ENCODE measurements at regions not wholly inside any gene's neighbourhood (a gene's known extent, or its start where the extent isn't known, plus 50 kb on each side); places are given as distances from the start of the nearest gene placed in this dataset.

DNA sequence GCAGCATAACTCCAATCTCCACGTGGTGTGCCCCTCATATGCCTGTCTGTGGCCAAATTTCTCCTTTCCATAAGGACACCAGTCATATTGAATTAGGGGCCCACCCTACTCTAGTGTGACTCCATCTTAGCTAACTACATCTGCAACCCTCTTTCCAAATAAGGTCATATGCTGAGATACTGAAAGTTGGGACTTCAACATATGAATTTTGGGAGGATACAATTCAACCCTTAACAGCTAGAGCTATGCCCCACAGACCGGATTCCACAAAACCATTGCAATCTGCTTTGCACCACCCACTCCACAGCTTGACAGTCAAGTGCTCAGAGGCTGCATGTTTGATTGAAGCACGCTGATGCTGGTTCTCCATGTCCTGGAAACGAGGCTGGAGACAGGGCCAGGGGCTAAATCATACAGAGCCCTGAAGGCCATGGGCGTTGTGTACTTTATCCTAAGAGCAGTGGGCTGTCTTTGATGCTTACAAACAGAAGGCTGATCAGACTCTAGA is 122.8 kb downstream of the MTX3 start:
- DNase-seq: no peak

DNA sequence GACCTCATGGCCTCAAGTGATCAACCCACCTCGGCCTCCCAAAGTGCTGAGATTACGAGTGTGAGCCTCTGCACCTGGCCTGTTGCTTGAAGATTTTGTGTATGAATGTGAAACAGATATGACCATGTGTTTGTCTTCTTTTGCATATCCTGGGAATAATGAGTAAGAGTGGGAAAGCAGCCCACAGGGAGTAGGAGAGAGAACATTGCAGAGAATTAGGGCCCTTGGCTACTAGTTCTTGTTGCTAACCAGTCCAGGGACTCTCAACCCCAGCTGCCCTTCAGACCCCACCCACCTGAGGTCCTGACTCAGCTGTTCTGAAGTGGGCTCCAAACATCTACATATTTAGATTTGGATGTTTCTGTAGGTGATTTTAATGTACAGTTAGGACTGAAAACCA is 125.5 kb downstream of the MTX3 start:
- no peak for DNase-seq

DNA sequence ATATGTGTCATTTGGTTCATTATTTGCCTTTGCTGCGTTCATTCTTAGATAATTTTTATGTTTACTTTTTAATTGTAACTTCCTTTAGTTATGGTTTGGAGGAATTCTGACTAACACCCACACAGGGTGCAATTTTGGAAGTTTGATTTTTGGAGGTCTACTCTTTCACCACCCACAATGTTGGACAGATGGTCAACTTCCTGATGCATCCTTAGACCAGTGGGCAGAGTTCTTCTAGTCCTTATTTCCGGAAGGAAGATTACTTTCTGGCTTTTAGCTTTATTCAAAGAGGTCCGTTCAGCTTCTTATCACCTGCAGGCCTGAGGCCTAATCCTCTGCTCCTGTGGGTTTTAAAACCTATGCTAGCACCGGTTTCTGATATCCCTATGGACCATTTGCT is 126.7 kb downstream of the MTX3 start:
- no peak for DNase-seq

DNA sequence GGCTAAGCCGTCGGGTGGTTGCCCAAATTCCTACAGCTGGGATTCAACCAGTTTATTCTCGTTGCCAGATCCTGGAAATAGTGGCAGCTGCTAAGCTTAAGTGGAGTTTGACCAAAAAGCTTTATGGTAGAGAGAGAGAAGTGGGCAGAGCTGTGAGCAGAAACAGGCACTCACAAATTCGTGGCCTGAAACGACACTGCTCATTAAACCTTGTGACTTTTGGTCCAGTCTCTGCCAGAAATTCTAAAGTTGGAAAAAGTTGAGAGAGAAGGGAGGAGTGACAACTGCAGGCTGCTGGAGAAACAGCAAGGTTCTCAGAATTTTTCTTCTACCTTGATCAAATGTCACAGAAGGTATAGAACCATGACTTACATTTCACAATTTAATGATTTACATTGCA is 131.5 kb downstream of the MTX3 start:
- no peak for DNase-seq

DNA sequence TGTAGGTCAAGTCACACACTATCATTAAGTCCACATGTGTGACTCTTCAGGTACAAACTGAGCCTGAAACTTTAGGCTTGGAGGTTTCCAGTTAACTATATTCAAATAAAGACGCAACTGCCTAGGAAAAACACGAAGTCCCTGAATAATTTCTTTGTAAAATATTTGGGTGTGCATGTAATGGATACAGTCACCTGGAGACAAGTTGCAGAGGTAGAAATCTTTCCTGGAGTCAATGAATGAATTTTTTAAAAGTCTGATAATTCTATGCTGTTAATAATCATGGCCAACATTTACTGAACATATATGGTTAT is 132.7 kb downstream of the MTX3 start:
- no peak for DNase-seq

DNA sequence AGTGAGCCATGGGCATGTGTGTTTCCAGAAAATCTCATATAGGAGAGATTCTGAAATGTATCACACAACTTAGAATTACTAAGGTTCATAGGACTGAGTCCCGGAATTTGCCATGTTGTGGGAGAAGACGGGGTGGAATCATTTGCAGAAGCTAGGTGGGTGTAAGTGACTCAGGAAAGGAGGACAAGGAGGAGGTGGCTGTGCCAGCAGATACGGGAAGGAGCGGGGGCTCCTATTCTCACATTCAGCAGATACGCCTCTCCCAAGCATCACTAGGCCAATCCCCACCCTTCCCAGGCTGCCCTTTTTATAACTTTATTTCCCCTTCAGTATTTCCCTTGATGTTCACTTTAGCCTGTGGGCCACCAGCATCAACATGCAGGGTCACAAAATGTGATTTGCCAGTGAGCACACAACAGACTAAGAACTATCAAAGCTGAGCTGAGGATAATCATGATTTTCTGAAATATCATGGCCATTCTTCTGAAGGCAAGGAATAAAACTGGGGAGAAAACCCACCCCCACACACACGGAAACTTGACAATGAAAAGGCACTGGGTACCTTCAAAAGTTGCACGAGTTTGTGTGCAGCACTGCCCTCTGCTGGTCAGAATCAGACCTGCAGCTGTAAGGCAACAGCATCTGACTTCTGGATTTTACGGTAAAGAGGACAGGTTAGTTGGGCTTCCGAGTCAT is 133.2 kb downstream of the MTX3 start:
- DNase-seq: peak; percentile 59

DNA sequence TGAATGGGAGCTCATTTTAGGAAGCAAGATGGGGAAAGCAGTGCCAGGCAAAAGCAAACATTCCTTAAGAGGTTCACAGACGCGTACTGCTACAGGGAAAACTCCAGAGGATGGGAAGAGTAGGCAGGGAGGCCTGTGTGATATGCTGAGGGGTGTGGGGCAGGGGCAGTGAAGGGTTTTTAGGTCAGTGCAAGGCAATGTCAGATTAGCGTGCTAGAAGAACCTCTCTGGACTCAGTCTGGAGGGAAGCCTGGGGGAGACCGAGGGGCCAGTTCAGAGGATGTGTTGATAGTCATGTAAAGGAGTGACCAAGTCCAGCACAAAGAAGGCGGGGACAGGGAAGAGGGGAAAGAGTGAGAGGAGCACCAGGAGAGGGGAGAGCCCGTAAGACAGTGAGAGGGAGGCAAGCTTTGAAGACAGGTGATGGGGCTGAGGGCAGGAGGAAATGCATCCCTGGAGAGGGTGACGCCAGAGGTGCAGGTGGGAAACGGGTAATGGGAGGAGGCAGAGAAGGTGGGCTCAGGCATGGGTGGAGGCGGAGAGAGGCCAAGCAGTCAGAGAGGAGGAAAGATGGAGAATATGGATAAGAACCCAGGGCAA is 134.5 kb downstream of the MTX3 start:
- DNase-seq: no peak

DNA sequence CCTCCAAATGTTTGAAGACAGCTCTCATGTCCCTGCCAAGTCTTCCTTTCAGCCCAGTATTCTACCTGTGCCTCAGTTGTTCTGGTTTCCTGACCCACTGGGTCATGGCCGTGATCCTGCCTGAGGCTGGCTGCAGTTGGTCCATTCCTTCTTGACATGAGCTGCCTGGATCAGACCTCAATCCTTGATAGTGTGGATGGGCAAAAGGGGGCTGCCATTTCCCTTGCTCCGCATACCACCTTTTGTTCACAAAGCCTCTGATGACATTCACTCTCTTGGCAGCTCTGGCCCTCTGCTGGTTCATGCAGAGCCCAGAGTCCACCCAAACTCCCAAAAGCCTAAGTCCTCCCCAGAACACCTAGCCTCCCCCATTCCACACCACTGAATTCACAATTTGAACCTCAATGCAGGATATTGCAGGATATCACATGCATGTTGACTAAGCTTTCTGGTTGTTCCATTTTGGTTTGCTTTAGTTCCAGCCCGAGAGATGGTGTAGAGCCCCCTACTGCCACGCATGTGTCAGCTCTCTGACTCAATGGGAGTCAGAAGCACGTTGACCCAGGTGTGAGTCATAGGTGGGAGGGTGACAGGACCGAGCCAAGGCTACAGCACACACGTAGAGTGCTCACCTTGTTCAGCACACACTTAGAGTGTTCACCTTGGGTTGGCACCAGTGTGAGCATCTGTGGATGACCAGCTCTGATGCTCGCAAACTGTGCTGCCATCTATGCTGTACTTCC is 137.2 kb downstream of the MTX3 start:
- DNase-seq: no peak

DNA sequence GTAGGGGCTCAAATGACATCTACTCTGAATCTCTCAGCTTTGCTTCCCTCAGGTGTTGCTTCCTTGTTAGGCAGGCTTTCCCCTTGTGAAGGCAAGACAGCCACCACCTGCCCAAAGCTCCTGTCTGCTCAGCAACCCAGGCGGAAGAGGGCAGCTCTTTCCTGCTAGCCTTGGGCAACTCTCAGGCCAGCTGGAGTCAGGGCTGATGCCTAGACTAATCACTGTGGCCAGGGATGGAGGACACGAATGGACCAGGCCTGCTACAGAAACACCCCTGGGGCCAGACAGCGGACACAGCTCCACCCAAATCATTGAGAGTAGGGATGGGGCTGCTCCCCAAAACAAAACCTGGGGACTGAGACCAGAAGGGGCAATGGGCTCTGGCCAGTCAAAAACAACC is 138.0 kb downstream of the MTX3 start:
- no peak for DNase-seq

DNA sequence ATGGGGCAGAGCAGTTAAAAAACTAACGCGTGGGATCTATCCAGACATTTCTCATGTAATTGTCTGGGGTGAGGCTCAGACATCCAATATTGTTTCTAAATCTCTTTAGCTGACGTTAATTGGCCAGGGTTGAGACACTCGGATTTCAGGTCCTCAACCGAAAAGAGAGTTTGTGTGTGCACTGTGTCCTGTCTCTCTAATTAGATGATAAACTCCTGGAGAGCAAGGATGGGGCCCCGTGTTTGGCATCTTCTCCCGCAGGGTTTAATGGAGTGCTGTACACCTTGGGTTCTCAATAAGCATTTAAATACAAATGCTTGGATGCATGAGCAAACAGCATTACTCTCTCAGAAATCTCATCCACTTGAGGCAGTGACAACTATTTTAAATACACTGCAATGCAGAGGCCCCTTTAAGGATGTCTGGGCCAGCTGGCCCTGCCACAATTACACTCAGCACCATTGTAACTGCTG is 139.6 kb downstream of the MTX3 start:
- DNase-seq: no peak

DNA sequence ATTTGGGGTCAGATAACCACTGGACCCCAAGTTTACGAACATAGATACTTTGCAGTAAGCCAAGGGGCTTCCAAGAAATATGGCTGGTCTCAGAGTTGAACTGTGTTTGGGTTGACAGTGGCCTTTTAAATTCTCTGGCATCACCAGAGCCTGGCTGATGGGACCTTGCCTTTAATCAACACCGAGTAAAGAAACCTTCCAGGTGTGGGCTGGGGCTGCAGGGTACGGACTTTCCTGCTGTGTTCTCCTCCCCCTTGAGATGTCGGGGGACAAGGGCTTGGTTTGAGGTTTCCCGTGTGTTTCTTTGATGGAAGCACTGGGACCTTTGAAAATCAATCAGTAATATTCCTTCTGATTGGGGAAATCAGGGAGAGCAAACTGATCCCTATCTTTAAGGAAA is 140.1 kb downstream of the MTX3 start:
- DNase-seq: no peak

DNA sequence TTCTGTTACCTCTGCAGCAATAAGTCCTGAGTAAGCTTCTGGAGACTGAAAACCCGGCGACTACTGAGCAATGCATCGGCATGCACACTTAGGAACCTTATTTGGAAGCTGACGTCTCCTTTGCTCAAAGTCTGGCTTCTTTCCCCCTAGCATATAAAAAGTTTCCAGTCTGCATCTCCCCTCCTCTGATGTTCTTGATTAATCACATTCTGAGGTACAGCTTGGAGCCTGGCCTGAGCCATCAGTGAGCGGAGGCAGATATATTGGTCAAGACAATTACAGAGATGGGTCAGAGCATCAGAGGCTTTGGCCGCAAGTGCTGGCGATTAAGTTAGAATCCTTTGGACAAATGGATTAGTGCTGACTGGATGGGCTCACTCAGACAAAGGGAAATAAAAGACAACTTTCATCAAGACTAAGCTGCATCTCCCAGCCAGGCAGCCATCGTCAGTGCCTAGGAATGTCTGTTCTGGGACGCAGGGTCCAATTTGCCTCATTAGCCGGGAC is 140.7 kb downstream of the MTX3 start:
- DNase-seq: no peak

DNA sequence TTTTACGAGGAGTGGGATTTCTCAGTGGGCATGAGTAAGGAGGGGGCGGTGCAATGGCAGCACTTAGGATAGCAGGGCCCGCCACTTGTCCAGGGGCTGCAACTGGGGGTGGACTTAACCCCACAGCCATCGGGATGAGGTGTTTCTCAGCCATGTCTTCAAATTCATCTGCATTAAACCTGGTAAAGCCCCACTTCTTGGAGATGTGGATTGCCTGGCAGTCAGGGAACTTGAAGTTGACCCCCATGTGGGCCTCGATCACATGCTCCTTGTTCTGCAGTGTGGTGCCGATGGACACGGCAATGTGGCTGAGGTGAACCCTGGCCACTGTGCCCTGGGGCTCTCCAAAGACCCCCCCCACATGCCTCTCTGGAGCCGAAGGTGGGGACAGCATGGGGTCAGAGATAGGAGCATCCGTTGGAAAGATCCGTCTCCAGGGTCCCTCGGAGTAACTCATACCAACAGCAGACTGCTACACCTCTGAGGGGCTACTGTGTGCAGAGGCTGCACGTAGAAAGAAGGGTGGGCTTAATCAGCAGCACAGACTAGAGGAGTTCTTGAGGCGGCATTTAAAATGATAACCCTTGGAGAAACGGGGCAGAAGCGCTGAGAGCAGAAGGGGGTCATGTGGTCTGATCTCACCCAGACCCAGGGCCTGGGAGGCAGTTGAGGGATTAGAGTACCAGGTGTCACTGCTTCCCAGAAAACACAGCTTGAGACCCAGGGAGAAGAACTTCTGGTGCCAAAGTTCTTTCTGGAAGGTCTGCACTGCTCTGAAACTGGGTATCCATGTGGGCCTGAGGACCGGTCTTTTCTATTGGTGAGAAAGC is 141.4 kb downstream of the MTX3 start:
- DNase-seq: no peak

Data from activated effector memory CD4-positive, alpha-beta T cell treated with Interleukin-2 at 50 U/mL for 16 hours (primary cell).